NCI-H1092 treated with DMSO at 0.1 percent for 48 hours (cell line): ENCODE measurements at regions not wholly inside any gene's neighbourhood (a gene's known extent, or its start where the extent isn't known, plus 50 kb on each side); places are given as distances from the start of the nearest gene placed in this dataset.
A peak's percentile ranks its signal among the peaks of the same experiment; 100 is the strongest.

Experiments
- DNase-seq: peaks from one replicate; lab custom pipeline; 2025; lab: John Stamatoyannopoulos, UW

DNA sequence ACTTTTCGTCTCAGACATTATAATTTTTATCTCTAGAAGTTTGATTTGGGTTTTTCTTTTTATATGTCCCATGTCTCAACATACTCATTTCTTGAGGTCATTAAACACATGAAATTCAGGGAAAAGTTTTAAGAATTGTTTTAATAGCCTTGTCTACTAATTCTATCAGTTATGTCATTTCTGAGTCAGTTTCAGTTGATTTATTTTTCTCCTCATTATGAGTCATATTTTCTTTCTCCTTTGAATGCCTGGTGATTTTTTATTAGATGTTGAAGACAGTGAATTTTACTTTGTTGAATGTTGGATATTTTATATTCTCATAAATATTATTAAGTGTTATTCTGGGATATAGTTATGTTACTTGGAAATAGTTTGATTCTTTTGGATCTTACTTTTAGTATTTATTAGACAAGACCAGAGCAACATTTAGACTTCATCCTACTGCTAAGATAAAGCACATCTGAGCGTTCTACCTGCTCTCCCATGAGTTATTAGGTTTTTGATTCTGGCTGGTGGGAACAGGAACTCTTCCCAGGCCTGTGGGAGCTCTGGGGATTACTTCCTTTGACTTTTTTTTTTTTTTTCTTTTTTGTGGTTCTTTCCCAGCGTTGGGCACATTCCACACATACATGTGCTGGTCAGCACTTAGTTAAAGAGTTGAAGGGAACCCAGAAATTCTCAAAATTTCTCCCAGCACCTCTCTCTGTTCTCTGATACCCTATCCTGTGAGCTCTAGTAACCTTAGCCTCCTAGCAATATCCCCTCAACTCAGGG, 1157.7 kb downstream of the BCL11B start:
- DNase-seq = no peak

DNA sequence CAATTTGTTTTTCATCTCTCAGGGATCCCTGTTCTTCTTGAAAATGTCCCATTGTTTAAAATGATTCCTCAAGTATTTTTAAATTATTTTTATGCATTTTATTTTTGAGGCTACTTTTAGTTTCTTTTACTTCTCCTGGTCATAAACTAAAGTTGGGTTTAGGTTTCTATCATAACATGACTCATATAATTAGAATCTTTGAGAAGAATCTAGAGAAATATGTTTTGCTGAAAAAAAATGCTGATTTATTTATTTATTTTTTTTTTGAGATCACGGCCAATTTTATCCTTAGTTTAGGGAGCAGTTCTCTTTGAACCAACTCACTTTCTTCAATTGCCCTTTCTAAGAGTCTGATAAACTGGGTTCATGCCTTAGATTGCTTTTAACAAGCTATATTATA, 1157.1 kb downstream of the BCL11B start:
- no peak for DNase-seq

DNA sequence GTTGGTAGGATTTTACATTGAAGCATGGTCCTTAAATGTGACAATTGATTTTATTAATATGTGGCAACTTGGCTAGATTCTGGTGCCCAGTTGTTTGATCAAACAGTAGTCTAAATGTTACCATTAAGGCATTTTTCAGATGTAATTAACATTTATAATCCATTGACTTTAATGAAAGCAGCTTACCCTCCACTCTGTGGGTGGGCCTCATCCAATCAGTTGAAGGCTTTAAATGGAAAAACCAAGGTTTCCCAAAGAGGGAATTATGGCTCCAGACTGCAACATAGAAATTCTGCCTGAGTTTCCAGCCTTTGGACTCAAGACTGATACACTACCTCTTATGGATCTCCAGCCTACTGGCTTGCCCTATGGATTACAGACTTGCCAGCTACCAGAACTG, 1153.2 kb downstream of the BCL11B start:
- no peak for DNase-seq

DNA sequence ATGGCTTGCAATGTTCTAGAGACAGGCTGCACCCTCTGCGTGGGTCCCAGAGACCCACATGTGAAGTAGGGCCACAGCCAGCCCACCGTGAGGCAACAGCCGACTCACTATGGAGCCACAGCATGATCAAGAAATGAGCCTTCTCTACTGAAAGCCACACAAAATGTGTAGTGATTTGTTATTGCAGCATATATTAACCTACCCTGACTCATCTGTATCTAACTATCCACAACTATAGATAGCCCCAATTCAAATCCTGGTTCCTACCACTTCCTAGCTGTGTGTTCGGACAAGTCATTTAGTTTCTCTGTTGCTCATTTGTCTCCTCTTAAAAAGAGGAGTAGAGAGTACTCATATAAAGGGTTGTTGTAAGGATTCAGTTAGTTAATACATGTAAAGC, 1152.3 kb downstream of the BCL11B start:
- DNase-seq = no peak

DNA sequence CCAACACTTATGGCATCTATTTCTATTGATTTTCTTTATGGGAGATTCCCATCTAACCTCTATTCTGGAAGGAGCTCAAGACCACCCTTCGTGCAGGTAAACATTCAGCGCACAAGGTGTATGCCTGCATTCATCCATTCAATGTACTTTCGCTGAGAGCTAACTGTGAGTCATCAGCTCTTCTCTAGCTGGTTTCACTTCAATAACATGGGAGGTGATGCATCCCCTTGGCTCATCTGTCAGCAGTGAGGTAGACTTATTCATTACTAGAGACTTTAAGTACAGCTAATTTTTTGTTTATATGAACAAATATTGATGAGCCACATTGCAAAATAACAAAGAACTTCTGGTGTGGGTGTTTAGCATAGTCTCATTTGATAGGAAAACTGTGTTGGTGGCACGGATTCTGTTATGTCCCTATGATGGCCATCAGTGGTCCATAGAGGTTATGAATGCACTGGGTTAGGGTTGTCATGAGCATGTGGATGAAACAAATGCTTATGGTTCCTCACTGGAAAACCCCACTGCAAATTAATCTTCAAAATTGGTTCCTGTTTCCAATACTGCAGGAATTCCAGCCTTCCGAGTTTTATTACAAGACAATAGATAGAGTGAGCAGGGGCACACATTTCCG, 1151.0 kb downstream of the BCL11B start:
- DNase-seq = no peak

DNA sequence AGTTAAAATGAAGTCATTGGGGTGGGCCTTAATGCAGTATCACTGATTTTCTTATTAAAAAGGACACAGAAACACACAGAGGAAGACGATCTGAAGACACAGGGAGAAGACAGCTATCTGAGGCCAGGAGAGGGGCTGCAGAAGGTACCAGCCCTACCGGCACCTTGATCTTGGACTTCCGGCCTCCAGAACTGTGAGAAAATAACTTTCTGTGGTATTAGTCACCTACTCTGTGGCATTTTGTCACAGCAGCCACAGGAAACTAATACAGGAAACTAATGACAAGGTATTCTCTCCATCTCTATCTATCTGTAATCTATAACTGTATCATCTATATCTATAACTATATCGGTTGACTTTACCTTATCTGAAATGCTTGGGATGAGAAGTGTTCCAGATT, 1149.5 kb downstream of the BCL11B start:
- no peak for DNase-seq

DNA sequence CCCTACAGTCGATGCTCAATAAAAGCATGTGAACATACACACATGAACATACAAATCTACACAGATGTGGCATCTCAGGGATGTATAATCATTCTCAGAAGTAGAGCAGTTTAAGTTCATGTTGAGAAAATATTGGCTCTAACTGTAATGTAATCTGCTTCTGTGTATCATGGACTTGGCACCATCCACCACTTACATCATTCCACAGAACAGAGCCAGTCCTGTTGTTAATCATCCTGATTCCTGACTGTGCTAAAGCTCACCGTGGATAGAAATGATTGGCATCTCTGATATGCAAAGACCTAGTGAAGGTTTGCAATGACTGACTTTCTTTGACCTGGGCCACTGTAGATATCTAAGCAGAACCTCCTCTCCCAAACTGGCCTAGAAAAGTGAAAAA, 1141.3 kb downstream of the BCL11B start:
- no peak for DNase-seq

DNA sequence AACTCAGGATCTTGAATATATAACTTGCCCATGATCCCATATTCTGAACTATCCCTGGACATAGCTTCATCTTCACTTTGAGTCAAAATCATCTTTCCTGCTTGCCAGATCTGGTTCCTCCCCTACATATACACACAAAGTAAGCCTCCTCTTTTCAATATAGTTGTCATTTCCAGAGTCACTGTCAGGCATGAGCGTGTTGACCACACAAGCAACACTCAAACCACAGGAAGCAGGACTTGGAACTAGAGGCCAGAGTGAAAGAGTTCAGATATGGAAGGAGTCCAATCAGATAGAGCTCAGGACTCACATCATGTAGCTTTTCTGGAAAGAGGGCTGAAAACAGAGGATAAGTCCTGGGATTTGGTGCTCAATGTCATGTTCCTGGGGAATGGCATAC, 1140.6 kb downstream of the BCL11B start:
- no peak for DNase-seq

DNA sequence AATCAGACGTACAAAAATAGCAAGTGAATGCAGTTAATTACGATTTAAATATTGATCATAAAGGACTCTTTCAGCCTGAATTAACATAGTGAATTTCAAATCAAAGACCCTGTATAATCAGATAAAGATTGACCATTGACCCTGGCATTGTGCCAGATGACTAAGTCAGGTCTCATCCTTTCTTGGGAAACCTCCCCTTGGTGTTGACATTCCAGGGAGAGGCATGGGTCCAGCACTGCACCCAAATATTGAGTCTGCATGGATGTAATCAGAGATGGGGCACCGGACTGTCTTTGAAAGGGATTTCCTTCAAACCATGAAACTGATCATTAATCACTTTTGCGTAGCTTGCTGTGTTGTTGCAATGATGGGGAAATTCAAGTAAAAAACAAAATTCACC, 1138.2 kb downstream of the BCL11B start:
- no peak for DNase-seq

DNA sequence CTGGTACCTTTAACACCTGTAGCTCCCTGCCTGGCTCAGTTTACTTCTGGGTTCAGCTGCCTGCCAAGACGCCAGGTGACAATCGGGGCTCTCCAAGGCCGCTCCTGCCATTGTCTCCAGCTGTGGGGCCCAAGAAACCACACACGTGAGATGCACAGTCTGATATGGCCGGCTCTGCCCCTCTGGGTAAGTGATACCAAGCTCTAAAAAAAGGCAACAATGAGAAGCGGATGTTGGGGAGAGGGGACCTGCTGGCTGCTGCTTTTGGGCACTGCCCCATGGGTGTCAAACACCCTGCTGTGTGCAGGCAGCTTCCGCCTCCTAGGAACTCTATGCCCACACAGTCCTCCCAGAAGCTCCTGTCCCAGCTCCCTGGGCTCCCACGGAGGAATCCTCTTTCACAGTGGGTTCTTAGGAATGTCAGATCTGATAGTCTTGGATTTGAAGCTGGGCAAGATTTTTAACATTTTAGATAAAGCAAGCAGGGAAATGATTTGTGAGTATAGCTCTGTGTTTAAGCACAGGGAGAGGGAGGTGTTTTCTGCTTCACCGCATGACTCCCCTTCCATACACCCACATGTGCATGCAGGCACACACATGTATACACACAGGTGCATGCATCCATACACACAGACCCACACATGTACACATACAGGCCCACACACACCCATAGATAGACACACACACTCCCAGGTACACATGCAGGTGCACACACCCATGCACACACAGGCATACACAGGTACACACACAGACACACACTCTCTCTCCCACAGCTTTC, 1135.8 kb downstream of the BCL11B start:
- peak; percentile 60 for DNase-seq

DNA sequence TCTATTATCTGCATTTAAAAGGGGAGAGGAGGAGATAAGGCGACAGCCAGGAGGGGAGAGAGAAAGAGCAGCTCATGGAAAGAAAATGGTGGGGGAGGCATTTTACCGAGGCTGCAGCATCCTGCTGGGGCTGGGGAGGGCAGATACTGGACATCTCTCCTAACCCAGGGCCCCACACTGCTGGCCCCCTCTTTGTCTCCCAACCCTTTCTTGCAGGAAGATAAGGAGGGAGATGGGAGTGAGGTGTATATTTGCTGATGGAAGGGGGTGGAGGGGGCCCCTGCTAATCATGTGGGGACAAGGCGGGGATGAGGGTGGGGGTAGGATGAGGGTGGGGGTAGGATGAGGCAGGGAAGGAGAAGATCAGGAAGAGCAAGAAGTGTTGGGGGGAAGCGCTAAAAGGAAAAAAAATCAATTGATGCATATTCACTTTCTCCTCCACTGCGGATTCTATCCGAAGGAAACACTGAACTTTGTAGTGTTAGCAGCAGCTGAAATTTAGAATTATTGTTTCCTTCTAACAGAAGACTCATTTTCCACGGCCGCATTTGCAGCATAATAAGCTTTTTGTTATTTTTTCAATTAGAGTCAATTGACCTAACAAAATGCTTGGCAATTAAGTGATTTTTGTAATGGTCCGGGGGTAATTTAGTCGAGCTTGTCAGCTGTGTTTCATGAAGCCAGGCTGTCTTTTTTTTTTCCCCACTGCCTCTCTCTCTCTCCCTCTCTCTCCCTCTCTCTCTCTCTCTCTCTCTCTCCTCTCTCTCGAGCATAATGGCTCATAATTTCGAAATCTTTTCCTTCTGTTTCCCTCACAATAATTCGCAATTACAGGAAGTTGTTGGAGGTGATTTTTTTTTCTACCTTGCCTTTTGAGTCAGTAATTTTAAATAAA, 1134.6 kb downstream of the BCL11B start:
- DNase-seq = peak; percentile 71

DNA sequence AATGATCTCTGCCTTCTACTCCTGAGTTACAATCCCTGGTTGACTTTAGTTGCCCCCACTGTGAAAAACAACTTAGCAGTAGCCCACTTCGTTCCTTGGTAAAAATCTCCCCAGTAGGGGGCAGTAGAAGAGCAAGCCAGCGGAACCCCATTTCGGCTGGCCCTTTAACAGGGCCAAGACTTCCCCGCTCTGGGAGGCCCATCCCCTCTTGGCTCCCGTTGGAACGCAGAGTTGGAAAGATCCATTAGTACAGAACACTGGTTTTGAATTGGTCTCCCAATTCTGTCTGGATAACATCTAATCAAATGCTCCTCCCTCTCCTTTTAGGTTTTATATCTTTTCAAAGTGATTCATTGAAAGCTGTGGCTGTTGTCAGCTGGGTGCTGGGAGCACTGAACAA, 1133.3 kb downstream of the BCL11B start:
- DNase-seq = peak; percentile 42

DNA sequence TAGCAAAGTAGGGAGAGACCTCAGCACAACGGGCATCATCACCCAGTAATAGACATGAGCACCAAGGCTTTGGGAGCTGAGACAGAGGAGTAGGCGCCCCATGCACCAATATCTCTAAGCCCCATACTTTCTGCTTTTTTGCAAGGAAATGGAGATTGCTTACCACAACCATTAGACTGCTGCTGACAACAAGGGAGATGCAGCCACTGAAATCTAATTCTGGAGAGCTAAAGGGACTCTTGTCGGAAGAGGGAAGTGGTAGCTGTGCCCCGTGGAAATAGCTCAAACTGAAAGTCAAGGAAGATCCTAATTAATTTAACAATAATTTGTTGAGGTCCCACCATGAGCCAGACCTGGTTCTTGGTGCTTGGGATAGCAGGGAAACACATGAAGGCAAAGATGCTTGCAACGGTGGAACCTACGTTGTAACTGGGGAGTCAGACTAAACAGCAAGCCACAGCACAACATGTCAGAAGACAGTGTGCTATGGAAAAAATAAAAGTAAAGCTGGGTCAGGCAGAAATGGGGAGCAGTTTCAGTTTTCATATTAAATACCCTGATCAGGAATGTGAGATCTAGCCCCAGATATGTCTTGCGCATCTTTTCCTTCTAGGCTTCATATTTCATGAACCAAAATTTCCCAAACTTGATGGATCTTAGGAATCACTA, 1131.0 kb downstream of the BCL11B start:
- DNase-seq = no peak

DNA sequence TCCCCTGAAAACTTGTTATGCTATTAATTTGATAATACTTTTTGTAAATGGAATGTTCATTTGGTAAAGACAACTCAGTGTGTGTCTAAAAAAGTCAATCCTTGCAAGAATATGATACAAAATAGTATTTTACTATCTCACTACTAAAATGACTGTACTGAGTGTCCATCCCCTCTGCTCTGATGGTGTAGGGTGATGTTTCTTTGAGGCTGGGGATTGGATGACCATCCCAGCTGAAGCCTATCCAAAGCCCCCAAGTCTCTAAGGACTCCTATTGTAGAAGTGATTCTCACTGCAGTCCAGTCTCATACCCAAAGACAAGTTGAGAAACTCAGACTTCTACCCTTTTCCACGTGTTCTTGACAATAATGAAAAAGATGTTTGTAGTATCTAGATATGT, 1128.4 kb downstream of the BCL11B start:
- DNase-seq = no peak

DNA sequence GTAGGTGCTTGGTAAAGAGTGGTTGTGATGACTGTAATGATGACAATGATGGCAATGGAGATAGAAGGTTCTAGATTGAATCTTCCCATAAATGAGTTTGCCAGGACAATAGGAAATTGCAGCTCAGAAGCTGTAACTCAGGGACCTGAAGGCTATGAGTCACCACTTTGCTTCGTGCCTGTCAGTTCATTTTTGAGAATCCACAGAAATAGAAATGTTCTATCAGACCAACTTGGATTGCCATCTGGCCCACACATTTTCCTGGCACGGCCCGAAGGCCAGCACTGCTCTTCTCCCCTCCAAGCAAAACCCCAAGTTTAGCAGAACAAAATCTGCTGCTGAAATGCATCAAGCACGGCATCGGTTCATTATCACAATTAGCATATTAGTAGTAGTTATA, 1127.0 kb downstream of the BCL11B start:
- DNase-seq = no peak

DNA sequence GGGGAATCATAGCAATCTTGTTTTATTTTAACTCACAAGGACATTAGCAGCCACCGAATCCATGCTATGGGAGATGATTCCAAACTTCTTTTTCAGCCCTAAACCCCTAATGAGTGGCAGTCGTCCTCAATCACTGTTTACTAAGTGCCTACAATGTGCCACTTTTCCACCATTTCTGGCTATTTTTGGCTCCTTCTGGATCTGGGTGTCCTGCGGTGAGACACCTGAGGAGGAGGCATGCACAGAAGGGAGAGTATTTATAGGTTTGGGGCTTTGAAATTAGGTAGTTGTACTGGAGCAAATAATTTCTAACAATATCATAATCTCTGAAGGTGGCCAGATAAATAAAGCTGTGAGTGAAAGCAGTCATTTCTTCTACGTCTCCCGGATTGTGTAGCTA, 1125.6 kb downstream of the BCL11B start:
- DNase-seq = no peak

DNA sequence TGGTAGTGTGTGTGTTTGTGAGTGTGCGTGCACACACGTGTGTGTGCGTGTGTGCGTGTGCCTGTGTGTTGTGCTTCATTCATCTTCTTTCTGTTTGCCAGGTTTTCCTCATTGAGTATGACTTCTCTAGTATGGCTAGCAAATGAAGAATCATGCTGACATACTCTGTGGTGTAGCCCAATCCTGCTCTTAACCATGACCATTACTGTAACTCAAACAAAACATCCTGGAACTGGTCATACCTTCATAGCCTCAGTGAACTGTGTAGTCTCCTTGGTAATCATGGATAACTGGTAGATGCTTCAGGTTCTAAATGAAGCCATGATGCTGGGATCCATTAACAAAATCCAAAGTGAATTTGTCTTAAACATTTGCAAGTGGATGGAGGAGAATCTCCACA, 1117.7 kb downstream of the BCL11B start:
- DNase-seq = no peak

DNA sequence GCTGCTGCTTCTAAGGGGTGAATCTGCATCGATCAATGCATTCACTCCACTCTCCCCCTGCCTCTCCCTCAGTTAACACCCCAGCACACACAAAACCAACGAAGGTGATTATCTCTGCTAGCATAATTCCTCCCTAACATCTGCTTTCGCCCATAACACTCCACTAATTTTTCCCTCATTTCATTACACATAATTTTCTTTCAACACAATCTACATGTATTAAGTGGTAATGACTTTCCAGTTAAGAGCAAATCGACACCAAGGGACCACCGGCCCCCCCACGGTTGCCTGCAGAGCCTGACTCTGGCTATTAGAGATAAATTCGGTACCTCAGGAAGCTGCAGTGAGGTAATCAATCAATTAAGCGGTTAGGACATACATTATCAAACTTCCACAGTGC, 1115.6 kb downstream of the BCL11B start:
- DNase-seq = no peak

DNA sequence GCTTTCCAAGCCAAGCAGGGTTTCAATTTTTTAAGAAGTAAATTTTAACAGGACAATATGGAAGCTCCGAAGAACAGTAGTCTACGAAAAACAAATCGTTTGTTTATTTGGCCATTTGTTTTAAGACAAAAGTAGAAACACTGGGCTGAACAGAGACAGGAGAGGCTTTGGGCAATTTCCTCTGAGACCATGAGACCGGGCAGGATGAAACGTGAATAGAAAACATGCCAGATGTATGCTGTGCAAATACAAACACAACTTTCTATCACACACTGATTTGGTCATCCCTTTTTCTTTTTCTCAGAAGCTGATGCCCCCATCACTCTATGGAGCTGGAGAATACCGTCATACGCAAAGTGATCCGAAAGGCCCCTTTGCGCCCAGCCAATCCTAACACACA, 1111.1 kb downstream of the BCL11B start:
- no peak for DNase-seq

DNA sequence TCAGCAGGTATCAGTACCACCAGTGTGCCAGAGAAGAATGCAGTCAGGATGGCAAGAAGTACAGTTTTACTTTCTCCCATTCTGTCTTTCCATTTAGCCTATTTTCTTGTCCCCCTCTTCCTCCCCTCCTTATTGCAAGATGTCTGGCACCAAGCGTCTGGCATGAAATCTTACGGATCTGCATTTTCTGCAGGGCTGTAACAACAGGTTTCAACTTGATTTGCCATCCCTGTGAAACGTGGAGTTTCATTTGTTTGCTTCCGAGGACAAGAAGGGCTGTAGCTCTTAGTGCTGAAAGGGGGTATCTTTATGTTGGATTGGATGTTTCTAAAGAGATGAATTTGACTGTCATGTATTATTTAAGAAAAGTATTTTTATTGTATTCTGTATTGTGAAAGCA, 1110.6 kb downstream of the BCL11B start:
- no peak for DNase-seq
